Glutamatergic neuron (in vitro differentiated cells): ENCODE measurements at regions not wholly inside any gene's neighbourhood (a gene's known extent, or its start where the extent isn't known, plus 50 kb on each side); places are given as distances from the start of the nearest gene placed in this dataset.
"Not testable (repeated sequence)": the region's sequence is repeated elsewhere in the genome, so short reads cannot be mapped to it uniquely, and the experiment has no call there.

ENCODE experiments used
- DNase-seq: peaks from one replicate; pipeline ENCODE4 v3.0.0; 2022
- H3K27ac Mint-ChIP-seq: one replicate; pipeline ENCODE4 v1.8.0; 2020; ENCODE audit warnings: mild to moderate bottlenecking, mixed read lengths, inconsistent platforms; ENCODE audit not compliant: unreplicated experiment
- H3K27me3 Mint-ChIP-seq: one replicate; pipeline ENCODE4 v1.8.0; 2020; ENCODE audit warnings: mild to moderate bottlenecking, moderate library complexity, mixed read lengths, inconsistent platforms; ENCODE audit not compliant: unreplicated experiment
- H3K36me3 Mint-ChIP-seq: one replicate; pipeline ENCODE4 v1.8.0; 2020; ENCODE audit warnings: mild to moderate bottlenecking, mixed read lengths, inconsistent platforms; ENCODE audit not compliant: unreplicated experiment
- H3K4me1 Mint-ChIP-seq: one replicate; pipeline ENCODE4 v1.8.0; 2020; ENCODE audit warnings: mild to moderate bottlenecking, low read depth, mixed read lengths, inconsistent platforms; ENCODE audit not compliant: unreplicated experiment
- H3K4me3 Mint-ChIP-seq: one replicate; pipeline ENCODE4 v1.8.0; 2020; ENCODE audit warnings: mild to moderate bottlenecking, mixed read lengths, inconsistent platforms; ENCODE audit not compliant: unreplicated experiment
- H3K9me3 Mint-ChIP-seq: one replicate; pipeline ENCODE4 v1.8.0; 2020; ENCODE audit warnings: mild to moderate bottlenecking, moderate library complexity, mixed read lengths, inconsistent platforms; ENCODE audit not compliant: unreplicated experiment
- TF ChIP-seq, protein P1 (sequence below): fragments of 200-600 bp; sonication (generic); IDR thresholded peaks from one replicate; pipeline ENCODE4 v1.5.0; 2021; ENCODE audit not compliant: partially characterized antibody, unreplicated experiment

DNA sequence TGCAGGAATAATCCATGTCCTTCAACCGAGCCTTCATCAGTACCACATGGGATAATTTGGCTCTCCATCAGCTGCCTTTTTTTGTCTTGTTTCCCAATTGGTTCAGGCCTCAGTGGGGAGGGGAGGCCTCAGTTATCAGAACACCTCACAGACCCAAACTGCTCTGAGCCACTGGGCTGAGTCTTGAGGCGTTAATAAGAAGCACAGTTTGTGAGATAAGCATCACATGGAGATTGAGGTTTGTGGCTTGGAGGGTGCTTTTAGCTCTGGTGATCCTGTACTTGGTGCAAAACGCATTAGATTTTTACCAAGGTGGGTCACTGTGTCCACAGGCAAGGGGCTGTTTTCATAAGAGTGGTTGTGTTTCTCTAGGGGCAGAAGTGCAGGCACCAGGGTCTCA, 82.8 kb upstream of the HPF1 start:
- Mint-ChIP-seq H3K9me3 (no peaks in the 10 kb centered on the region), H3K4me1 (peaks cover 11% of the 10 kb centered on the region), H3K27ac (peak overlapping the region; percentile 40), H3K27me3 (peaks cover 3% of the 10 kb centered on the region), H3K36me3 (no peaks in the 10 kb centered on the region), H3K4me3 (no peak overlapping the region)
- TF ChIP-seq, protein P1, sequence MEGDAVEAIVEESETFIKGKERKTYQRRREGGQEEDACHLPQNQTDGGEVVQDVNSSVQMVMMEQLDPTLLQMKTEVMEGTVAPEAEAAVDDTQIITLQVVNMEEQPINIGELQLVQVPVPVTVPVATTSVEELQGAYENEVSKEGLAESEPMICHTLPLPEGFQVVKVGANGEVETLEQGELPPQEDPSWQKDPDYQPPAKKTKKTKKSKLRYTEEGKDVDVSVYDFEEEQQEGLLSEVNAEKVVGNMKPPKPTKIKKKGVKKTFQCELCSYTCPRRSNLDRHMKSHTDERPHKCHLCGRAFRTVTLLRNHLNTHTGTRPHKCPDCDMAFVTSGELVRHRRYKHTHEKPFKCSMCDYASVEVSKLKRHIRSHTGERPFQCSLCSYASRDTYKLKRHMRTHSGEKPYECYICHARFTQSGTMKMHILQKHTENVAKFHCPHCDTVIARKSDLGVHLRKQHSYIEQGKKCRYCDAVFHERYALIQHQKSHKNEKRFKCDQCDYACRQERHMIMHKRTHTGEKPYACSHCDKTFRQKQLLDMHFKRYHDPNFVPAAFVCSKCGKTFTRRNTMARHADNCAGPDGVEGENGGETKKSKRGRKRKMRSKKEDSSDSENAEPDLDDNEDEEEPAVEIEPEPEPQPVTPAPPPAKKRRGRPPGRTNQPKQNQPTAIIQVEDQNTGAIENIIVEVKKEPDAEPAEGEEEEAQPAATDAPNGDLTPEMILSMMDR: no peak
- DNase-seq: no peak

DNA sequence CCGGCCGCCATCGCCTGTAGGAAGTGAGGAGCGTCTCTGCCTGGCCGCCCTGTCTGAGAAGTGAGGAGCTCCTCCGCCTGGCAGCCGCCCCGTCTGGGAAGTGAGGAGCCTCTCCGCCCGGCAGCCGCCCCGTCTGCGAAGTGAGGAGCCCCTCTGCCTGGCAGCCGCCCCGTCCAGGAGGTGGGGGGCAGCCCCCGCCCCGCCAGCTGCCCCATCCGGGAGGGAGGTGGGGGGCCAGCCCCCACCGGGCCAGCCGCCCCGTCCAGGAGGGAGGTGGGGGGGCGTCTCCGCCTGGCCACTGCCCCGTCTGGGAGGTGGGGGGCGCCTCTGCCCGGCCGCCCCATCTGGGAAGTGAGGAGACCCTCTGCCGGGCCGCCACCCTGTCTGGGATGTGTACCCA, 70.6 kb upstream of the HPF1 start:
- H3K9me3 Mint-ChIP-seq, H3K4me3 Mint-ChIP-seq, H3K4me1 Mint-ChIP-seq, H3K27me3 Mint-ChIP-seq: not testable (repeated sequence)
- H3K36me3 Mint-ChIP-seq: peaks cover 13% of the 10 kb centered on the region
- peak overlapping the region; percentile 59 for H3K27ac Mint-ChIP-seq
- DNase-seq: peak; percentile 31

DNA sequence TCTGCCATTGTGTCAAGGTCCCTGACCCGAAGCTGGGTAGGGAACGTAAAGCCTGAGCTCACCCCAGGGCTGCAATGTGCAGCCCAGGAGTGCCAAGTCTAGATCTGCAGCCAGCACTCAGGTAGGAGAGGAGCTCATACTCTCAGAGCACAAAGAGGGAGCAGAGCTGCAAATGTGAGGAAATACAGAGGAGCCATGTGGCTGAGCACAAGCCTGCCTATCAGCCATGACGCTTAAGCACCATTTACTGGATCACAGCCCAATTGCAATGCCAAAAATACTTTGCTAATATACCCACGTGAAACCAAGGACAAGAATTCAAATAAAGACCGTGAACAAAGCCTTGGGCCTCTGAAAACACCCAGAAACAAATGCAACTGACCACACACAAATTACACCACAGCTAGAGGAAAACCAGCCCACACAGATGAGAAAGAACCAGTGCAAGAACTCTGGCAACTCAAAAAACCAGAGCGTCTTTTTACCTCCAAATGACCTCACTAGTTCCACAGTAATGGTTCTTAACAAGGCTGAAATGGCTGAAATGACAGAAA, 69.0 kb upstream of the HPF1 start:
- Mint-ChIP-seq H3K9me3 (peaks cover 8% of the 10 kb centered on the region), H3K27me3 (peaks cover 6% of the 10 kb centered on the region), H3K36me3 (peaks cover 13% of the 10 kb centered on the region), H3K4me1 (no peaks in the 10 kb centered on the region), H3K4me3 (no peak overlapping the region), H3K27ac (no peak overlapping the region)
- no peak for DNase-seq
- TF ChIP-seq, protein P1: no peak

DNA sequence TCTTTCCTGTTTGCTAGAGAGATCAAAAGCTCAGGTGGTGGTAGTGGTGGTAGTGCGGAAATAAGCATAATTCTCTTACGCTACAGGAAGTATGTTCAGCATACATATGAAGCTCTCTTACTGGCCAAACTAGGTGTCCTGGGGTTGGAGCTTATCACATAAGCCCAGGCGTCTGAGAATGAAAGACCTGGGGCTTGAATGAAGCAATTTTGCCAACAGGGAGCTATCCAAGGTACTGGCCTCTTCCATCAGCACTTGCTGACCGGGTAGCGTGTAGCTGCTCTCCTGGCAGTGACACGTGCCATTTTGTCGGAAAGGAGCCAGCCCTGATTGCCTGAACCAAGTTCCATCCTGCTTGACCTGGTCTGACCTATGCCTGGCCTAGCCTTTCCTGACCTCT, 65.9 kb upstream of the HPF1 start:
- TF ChIP-seq, protein P1: no peak
- H3K27me3 Mint-ChIP-seq: peaks cover 2% of the 10 kb centered on the region
- H3K4me1 Mint-ChIP-seq: no peaks in the 10 kb centered on the region
- no peak for DNase-seq
- peaks cover 8% of the 10 kb centered on the region for H3K36me3 Mint-ChIP-seq
- peaks cover 6% of the 10 kb centered on the region for H3K9me3 Mint-ChIP-seq
- no peak overlapping the region for H3K4me3 Mint-ChIP-seq
- no peak overlapping the region for H3K27ac Mint-ChIP-seq

DNA sequence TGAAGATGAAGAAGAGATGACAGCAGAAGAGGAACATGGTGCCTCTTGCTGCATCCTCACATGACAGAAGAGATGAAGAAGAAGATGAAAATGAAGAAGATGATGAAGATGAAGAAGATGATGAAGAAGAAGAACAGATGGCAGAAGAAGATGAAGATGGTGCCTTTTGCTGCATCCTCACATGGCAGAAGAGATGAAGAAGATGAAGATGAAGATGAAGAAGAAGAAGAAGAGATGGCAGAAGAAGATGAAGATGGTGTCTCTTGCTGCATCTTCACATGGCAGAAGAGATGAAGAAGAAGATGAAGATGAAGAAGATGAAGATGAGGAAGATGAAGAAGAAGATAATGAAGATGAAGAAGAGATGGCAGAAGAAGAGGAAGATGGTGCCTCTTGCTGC, 63.7 kb upstream of the HPF1 start:
- no peak overlapping the region for H3K27ac Mint-ChIP-seq
- no peaks in the 10 kb centered on the region for H3K27me3 Mint-ChIP-seq
- H3K36me3 Mint-ChIP-seq: no peaks in the 10 kb centered on the region
- no peaks in the 10 kb centered on the region for H3K4me1 Mint-ChIP-seq
- no peak for DNase-seq
- TF ChIP-seq, protein P1: no peak
- no peak overlapping the region for H3K4me3 Mint-ChIP-seq
- H3K9me3 Mint-ChIP-seq: peaks cover 2% of the 10 kb centered on the region
